Activated CD8-positive, alpha-beta T cell treated with anti-CD3 and anti-CD28 coated beads for 36 hours (primary cell): ENCODE measurements at regions not wholly inside any gene's neighbourhood (a gene's known extent, or its start where the extent isn't known, plus 50 kb on each side); places are given as distances from the start of the nearest gene placed in this dataset.

Experiments used
- ATAC-seq: fragments of 200-7000 bp; cut with Tn5 transposase; one replicate; pipeline ENCODE4 v1.10.0; 2021; ENCODE audit warnings: mild to moderate bottlenecking, moderate library complexity
- CTCF ChIA-PET: fragments of 350-600 bp; sonication (Branson Sonifier 250); formaldehyde crosslinking; loops from one replicate; lab custom pipeline; 2021; ENCODE audit warnings: antibody characterized with exemption; lab: Charles Lee
- POLR2A ChIA-PET: fragments of 350-600 bp; sonication (Branson Sonifier 250); formaldehyde crosslinking; loops from one replicate; lab custom pipeline; 2021; ENCODE audit warnings: antibody characterized with exemption; lab: Charles Lee
- DNase-seq: peaks from one replicate; pipeline ENCODE4 v3.0.0-alpha.2; 2020
- H3K27ac Mint-ChIP-seq: one replicate; pipeline ENCODE4 v1.8.0; 2021; ENCODE audit warnings: mild to moderate bottlenecking, mixed read lengths
- H3K27me3 Mint-ChIP-seq: one replicate; pipeline ENCODE4 v1.8.0; 2021; ENCODE audit warnings: mixed read lengths
- H3K36me3 Mint-ChIP-seq: one replicate; pipeline ENCODE4 v1.8.0; 2021; ENCODE audit warnings: low read depth, mixed read lengths
- H3K4me1 Mint-ChIP-seq: one replicate; pipeline ENCODE4 v1.8.0; 2021; ENCODE audit warnings: low read depth, mixed read lengths
- H3K4me3 Mint-ChIP-seq: one replicate; pipeline ENCODE4 v1.8.0; 2021; ENCODE audit warnings: mild to moderate bottlenecking, moderate library complexity, mixed read lengths
- H3K9me3 Mint-ChIP-seq: one replicate; pipeline ENCODE4 v1.8.0; 2021; ENCODE audit warnings: mixed read lengths
- intact Hi-C: fragments of 100-400 bp; cut with micrococcal nuclease; formaldehyde crosslinking; loops from one replicate; pipeline ENCODE4 v1.10.0; 2022
- TF ChIP-seq, protein P1 (sequence below): fragments of 200-600 bp; IDR thresholded peaks from one replicate; pipeline ENCODE4 v1.8.0; 2022; ENCODE audit warnings: antibody characterized with exemption, mild to moderate bottlenecking

DNA sequence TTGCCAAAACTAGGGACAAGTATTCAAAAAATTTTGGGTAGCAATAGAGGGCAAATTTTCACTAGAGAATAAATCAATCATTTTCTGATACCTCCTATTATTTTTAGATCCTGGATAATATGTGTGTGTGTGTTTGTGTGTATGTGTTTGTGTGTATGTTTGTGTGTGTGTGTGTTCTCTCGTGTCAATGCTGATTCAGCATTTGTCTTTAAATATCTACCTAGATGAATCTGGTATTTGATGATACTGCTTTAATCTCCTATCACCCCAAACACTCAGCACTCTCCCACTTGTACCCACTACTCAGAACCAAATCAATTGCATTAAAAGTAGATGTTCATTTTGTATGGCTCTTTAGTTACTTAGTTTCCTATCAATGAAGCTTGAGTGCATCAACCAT is 101.3 kb upstream of the NPFFR2 start:
- Mint-ChIP-seq H3K4me3 (no peak overlapping the region), H3K36me3 (no peaks in the 10 kb centered on the region), H3K4me1 (no peaks in the 10 kb centered on the region), H3K27me3 (no peaks in the 10 kb centered on the region), H3K27ac (no peak overlapping the region), H3K9me3 (no peaks in the 10 kb centered on the region)
- intact Hi-C loops, result no loop called here
- TF ChIP-seq, protein P1, sequence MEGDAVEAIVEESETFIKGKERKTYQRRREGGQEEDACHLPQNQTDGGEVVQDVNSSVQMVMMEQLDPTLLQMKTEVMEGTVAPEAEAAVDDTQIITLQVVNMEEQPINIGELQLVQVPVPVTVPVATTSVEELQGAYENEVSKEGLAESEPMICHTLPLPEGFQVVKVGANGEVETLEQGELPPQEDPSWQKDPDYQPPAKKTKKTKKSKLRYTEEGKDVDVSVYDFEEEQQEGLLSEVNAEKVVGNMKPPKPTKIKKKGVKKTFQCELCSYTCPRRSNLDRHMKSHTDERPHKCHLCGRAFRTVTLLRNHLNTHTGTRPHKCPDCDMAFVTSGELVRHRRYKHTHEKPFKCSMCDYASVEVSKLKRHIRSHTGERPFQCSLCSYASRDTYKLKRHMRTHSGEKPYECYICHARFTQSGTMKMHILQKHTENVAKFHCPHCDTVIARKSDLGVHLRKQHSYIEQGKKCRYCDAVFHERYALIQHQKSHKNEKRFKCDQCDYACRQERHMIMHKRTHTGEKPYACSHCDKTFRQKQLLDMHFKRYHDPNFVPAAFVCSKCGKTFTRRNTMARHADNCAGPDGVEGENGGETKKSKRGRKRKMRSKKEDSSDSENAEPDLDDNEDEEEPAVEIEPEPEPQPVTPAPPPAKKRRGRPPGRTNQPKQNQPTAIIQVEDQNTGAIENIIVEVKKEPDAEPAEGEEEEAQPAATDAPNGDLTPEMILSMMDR, result no peak
- POLR2A ChIA-PET, result no interaction called here
- ATAC-seq (no peak), DNase-seq (no peak)
- CTCF ChIA-PET, result no interaction called here

DNA sequence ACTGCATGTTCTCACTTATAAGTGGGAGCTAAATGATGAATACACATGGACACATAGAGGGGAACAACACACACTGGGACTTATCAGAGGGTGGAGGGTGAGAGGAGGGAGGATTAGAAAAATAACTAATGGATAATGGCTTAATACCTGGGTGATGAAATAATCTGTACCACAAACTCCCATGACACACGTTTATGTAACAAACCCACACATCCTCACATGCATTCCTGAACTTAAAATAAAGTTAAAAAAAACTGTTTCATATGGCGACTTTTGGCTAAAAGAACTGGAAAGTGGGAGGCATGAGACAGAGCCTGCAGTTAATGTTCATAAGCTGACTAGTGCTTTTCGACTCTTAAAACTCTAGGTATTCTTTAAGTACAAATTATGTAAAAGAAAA is 98.9 kb upstream of the NPFFR2 start:
- ChIA-PET CTCF (no interaction called here), POLR2A (no interaction called here)
- intact Hi-C loops, result no loop called here
- Mint-ChIP-seq H3K36me3 (no peaks in the 10 kb centered on the region), H3K4me1 (no peaks in the 10 kb centered on the region), H3K27me3 (no peaks in the 10 kb centered on the region), H3K27ac (no peak overlapping the region), H3K4me3 (no peak overlapping the region), H3K9me3 (no peaks in the 10 kb centered on the region)
- TF ChIP-seq, protein P1, result no peak
- ATAC-seq (no peak), DNase-seq (no peak)

DNA sequence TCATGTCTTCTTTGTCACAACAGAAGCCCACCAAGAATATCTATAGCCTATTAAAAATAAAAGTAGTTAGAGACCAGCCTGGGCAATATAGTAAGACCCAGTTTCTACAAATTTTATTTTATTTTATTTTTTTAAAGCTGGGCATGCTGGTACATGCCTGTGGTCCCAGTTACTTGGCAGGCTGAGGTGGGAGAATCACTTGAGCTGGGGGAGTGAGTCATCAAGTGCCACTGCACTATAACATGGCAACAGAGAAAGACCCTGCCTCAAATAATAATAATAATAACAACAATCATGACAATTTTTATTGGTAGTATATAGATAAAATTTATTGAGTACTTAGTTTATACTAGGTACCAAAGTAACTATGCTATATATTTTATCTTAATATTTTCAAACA is 93.0 kb upstream of the NPFFR2 start:
- ATAC-seq (no peak), DNase-seq (no peak)
- ChIA-PET CTCF (no interaction called here), POLR2A (no interaction called here)
- Mint-ChIP-seq H3K4me1 (no peaks in the 10 kb centered on the region), H3K36me3 (no peaks in the 10 kb centered on the region), H3K27ac (no peak overlapping the region), H3K27me3 (no peaks in the 10 kb centered on the region), H3K4me3 (no peak overlapping the region), H3K9me3 (no peaks in the 10 kb centered on the region)
- TF ChIP-seq, protein P1, result no peak
- intact Hi-C loops, result no loop called here

DNA sequence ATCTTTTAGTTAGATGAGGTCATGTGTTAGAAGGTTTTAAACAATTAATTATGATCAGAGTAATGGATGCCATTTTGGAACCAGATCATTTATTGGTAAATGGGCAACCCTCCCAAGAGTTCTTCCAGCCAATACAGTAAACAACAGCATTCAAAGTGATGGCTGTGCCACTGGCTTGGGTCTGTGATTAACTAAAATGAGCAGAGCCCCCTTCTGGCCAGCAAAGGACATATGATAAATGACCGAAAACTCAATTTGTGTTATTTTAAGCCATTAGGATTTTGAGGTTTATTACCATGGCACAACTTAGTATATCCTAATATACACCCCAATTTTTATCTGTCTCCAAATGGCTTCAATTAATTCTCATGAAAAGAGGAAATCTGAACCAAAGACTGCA is 90.8 kb upstream of the NPFFR2 start:
- no peak for ATAC-seq
- TF ChIP-seq, protein P1, result no peak
- CTCF ChIA-PET, result no interaction called here

DNA sequence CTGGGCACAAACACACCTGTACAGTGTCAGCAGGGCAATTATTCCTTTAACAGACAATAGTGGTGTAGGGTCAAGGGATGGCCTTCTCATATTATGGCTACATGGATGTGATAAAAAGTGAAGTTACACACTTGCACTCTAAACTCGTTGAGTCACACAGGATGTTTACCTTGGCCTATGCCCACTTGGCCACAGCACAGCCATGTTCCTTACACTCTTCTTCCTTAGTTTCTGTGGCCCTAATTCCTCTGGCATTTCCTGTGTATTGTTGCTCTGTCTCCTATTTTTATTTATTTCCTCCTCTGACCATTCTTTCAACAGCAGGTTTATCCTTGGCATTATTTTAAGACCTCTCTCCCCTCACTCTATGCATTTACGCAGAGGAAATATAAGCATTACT is 86.8 kb upstream of the NPFFR2 start:
- intact Hi-C loops, result no loop called here
- no peak for DNase-seq
- ChIA-PET CTCF (no interaction called here), POLR2A (no interaction called here)
- no peak overlapping the region for H3K4me3 Mint-ChIP-seq
- no peaks in the 10 kb centered on the region for H3K36me3 Mint-ChIP-seq
- no peak overlapping the region for H3K27ac Mint-ChIP-seq
- no peaks in the 10 kb centered on the region for H3K4me1 Mint-ChIP-seq
- TF ChIP-seq, protein P1, result no peak
- no peak for ATAC-seq
- peaks cover 15% of the 10 kb centered on the region for H3K9me3 Mint-ChIP-seq
- no peaks in the 10 kb centered on the region for H3K27me3 Mint-ChIP-seq

More for the DNA sequence above, 90.8 kb upstream of the NPFFR2 start:
- H3K9me3 Mint-ChIP-seq, result peaks cover 8% of the 10 kb centered on the region
- H3K27ac Mint-ChIP-seq, result no peak overlapping the region
- DNase-seq, result no peak
- no peaks in the 10 kb centered on the region for H3K4me1 Mint-ChIP-seq
- H3K4me3 Mint-ChIP-seq, result no peak overlapping the region
- H3K27me3 Mint-ChIP-seq, result no peaks in the 10 kb centered on the region
- intact Hi-C loops, result no loop called here
- POLR2A ChIA-PET, result no interaction called here
- H3K36me3 Mint-ChIP-seq, result no peaks in the 10 kb centered on the region
